Stimulated activated CD8-positive, alpha-beta memory T cell treated with anti-CD3 and anti-CD28 coated beads, Interleukin-12 subunit alpha, Interleukin-12 subunit beta, amount 100 ng/mL, for 4 hours (primary cell): ENCODE measurements at regions not wholly inside any gene's neighbourhood (a gene's known extent, or its start where the extent isn't known, plus 50 kb on each side); places are given as distances from the start of the nearest gene placed in this dataset.

ENCODE experiments used
- DNase-seq: peaks from one replicate; pipeline ENCODE4 v3.0.0-alpha.2; 2020; ENCODE audit warnings: low read depth

DNA sequence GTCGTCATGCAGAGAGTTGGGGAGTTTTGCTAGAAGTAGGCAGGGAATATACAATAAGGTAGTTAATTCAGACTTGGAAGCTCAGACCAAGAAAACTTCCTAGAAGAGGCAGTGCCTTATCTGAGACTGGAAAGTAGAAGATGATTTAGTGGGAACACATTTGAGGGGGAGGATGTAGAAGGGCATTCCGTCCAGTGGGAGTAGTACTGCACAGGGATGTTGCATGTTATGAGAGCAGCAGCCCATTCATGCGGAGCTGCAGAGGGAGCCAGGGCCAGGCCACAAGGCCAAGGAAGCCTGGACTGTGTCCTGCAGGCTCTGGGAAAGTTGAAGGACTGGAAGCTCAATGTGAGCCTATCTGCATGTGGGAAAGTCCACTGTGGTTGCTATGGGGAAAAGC, 344.5 kb upstream of the EEF2KMT start:
- no peak for DNase-seq

- DNase-seq = no peak
These were observed 341.0 kb upstream of the EEF2KMT start for GRCh38 chr16:5438591-5438990.

DNA sequence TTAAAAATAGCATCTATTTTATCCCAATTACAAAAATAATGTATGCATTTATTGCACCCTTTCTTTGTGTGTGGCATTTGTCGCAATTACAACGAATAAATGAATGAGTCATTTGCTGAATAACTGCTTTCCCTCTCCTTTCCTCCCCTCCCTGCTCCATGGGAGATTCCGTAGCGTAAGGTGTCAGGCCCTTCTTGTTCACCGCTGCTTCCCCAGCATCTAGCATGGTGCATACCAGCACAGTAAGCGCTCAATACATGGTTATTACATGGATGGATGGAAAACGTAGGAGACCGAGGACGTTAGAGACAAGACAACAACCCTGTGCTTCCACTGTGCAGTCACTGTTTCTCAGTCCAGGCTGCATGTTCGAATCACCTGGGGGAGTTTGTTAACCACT, 336.0 kb upstream of the EEF2KMT start:
- no peak for DNase-seq

GRCh38 chr16:5432166-5432565, 334.6 kb upstream of the EEF2KMT start:
- DNase-seq = no peak

DNA sequence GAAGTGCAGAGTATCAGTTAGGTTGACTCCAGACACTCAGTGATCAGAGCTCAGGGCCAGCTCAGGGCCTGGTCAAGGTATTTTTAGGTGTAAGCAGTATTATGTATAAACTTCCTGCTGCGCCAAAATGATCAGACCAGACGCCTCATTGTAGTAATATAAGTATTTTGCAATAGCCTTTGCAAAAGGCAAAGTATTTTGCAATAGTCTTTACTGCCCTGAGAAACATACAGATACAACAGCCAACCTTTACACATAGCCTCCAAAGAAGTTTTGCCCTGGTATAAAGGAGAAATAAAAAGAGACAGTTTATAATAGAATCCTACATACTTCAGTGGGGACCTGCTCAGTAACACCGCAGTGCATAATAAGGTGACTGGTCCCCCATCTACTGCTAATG, 333.0 kb upstream of the EEF2KMT start:
- DNase-seq = no peak

DNA sequence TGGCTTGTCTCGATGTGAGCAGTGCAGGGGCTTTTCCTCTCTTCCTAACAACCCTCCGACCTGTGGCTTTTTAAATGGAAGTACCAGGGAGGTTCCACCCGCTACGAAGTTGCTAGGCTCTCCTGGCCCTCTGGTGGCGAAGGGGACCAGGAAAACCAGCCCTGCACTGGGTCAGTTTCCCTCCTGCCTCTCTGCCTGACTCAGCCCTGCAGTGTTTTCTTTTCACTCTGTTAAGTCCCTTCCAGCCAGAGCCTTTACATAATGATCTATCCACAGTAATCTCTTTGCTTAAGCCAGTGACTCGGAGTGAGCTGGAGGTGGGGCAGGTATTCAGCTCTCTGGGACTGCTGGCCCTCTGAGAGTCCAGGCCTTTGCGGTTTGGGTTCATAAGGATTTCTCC, 331.3 kb upstream of the EEF2KMT start:
- DNase-seq = no peak

DNA sequence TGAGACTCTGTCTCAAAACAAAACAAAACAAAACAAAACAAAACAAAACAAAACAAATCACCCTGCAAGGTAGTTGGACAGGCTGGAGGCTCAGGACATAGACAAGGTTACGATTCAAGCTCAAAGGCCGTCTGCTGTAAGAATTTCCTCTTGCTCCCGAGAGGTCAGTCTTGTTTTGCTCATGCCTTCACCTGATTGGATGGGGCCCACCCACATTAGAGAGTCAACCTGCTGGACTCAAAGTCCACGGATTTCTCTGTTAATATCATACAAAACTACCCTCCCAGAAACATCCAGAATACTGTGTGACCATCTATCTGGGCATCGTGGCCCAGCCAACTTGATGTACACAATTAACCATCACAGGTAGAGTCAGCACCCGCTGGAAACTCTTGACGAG, 330.0 kb upstream of the EEF2KMT start:
- DNase-seq = no peak

GRCh38 chr16:5422643-5423496, 325.3 kb upstream of the EEF2KMT start:
- DNase-seq = no peak

DNA sequence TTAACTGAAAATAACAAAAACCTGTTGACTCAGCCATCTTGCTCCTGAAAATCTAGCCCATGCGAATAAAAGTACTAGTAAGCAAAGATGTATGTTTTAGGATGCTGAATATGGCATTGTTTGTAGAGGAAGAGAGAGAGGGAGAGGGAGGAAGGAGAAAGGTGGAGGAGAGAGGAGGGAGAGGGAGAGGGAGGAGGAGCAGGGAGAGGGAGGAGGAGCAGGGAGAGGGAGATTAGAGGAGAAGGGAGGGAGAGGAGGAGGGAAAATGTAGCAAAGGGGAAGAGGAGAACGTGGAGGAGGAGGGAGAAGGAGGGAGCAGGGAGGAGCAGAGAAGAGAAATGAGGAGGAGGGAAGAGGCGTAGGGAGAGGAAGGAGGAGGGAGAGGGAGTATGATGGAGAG, 324.5 kb upstream of the EEF2KMT start:
- no peak for DNase-seq

DNA sequence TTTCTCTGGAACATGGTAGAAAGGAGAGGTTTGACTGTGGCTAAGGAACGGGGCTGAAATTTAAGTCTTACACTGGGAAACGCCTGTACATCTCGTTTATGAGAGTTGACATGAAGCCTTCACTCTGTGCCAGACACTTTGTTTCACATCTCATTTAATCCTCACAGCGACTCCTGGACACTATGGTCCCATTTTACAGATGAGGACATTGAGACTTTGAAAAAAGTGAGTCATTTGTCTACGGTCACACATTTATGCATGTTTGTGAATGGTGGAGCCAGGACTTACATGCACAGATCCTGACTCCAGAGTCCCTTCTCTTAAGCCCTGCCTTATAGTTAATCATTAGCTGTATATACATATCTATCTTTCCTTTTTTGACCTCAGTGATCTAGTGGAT, 318.4 kb upstream of the EEF2KMT start:
- DNase-seq = no peak

DNA sequence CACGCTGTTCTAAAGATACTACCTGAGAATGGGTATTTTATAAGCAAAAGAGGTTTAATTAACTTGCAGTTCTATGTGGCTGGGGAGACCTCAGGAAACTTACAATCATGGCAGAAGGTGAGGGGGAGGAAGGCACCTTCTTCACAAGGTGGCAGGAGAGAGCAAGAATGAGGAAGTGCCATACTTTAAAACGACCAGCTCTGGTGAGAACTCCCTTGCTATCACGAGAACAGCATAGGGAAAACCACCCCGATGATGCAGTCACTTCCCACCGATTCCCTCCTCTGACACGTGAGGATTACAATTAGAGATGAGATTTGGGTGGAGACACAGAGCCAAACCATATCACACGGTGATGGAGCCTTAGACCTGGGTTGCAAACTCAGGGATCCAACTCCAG, 317.5 kb upstream of the EEF2KMT start:
- DNase-seq = no peak

DNA sequence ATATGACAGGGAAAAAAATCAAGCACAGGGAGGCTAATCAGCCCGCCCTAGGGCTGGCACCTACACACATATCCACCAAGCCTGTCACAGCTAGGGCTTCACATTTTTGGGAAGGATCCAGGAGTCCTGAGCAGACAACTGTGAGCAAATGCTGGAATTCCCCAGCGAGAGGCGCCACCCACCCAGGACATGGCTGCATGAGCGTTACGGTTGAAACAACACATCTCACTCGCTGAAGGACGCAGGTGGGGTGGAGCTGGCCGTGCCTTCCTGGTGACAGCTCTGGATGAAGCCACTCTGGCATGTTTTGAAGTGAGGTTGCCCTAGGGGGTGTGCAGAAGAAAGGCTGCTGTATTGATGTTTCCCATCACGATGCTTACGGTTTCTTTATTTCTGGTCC, 315.1 kb upstream of the EEF2KMT start:
- no peak for DNase-seq

- no peak for DNase-seq
These were observed 300.6 kb upstream of the EEF2KMT start for GRCh38 chr16:5398203-5398602.

DNA sequence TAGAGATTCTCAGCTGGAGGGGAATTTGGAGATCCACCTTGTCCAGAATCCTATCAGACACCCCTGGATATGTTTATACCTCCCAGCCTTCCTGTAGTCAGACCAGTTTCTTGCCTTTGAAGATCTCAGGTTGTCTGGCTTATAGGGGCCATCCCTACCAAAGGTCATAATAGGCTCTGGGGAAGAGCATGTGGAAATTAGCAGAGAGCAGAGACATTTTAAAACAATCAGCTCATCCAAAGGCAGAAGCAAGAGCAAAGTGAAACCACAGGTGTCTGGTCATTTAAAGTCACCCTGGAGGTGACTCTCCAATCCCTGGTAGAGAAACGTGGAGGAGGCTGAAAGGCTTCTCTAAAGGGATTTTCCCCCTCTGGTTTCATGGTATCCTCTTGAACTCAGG, 299.3 kb upstream of the EEF2KMT start:
- DNase-seq = no peak

DNA sequence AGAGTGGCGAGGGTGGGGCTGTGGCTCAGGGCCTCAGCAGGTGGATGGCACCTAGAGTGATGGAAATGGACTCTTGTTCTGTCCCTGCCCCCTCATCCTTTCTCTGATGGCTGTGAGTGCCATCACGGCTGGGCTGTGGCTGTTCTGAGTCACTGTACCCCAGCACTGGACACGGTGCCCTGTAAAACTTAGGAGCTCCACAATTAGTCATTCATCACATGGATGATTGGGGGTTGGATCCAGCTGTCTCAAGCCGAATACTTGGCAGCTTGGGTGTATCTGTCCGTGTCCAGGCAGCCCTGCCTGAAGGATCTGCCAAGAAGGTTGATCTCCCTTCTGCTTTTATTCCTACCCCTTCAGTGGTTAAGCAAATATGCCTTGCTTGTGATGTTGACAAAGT, 295.5 kb upstream of the EEF2KMT start:
- no peak for DNase-seq

DNA sequence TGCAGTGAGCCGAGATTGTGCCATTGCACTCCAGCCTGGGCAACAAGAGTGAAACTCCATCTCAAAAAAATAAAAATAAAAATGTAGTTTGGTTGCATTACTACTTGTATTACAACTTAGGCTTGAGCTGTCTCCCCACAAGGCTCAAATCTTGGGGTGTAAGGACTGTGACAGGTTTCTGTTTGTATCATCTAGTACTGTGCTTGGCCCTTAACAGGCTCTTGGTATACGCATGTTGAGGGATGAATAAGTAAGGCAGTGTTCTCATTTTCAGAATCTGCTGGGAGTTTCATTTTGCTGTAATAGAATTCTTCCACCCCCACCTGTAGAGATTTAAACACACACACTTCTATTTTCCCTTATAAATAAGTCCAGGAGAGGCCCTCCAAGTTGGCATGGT, 289.4 kb upstream of the EEF2KMT start:
- no peak for DNase-seq

DNA sequence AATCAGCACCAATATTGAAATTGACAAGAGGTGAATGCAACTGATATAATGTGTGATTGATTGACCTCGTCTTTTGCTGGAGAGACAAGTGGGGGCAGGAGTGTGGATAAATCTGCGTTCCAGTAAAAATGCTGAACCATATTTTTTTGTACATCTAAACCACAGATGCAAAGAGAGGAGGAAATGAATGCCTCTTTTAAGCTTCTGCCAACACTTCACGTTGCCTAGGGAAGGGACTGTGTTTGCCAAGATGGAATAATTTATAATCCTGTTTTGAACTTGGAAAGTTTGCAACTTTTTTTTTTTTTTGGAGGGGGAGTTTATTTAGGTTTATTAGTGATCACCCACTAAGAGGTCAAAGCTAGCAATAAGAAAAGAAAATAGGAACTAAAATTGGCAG, 288.2 kb upstream of the EEF2KMT start:
- no peak for DNase-seq

DNA sequence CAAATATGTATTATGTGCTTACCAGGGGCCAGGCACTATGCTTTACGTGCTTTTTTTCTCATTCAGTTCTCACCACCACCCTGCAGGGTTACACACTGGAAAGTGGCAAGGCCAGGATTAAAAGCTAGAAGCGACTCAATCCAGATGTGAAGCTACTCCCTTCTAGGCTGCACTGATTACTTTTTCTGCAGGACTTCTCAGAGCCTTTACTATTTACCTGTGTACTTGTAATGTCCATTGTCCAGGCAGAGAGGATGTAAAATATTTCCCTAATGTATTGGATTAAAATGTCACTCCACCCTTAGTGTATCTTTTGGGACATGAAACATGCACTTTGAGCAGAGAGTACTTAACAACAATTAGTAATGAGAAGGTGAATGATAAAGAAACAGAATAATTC, 287.5 kb upstream of the EEF2KMT start:
- no peak for DNase-seq

GRCh38 chr16:5383737-5384136, 286.1 kb upstream of the EEF2KMT start:
- DNase-seq = no peak

DNA sequence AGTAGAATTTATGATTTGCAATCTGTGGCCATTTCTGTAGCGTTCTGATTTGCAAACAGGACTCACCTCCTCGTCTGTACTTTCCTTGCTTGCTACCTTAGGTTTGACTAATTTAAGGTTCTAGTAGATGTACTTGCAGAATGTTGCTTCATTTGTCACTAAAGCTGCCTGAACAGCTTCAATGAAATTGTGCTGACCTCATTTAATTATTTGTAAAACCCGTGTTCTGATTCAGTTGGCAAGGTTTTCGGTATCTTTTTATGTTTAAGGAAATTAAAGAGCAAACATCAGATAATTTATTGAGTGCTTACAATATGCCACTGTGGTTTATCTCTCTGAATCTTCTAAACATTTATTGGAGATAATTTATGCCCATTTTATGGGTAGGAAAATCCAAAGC, 284.9 kb upstream of the EEF2KMT start:
- no peak for DNase-seq

GRCh38 chr16:5381481-5381880, 283.9 kb upstream of the EEF2KMT start:
- DNase-seq = no peak

GRCh38 chr16:5379954-5380353, 282.4 kb upstream of the EEF2KMT start:
- no peak for DNase-seq

- DNase-seq = no peak
These were observed 280.9 kb upstream of the EEF2KMT start for GRCh38 chr16:5378531-5378930.

- no peak for DNase-seq
These were observed 279.8 kb upstream of the EEF2KMT start for GRCh38 chr16:5377280-5377898.
